PFSK-1 (cell line): ENCODE measurements at regions not wholly inside any gene's neighbourhood (a gene's known extent, or its start where the extent isn't known, plus 50 kb on each side); places are given as distances from the start of the nearest gene placed in this dataset.

ENCODE experiments used
- FOXP2 ChIP-seq: optimal IDR thresholded peaks from 2 replicates; pipeline ENCODE3; 2011; ENCODE audit warnings: borderline replicate concordance, control low read depth, inconsistent platforms; ENCODE audit not compliant: insufficient read depth; ENCODE audit errors: extremely low read length, extremely low read depth
- POLR2AphosphoS5 ChIP-seq: IDR thresholded peaks from 2 replicates; pipeline ENCODE4 v1.6.1; 2012; ENCODE audit warnings: low read depth, mild to moderate bottlenecking, control low read depth, low read length, moderate library complexity
- SIN3A ChIP-seq: IDR thresholded peaks from 2 replicates; pipeline ENCODE4 v1.6.1; 2012; ENCODE audit warnings: mild to moderate bottlenecking, low read length, moderate library complexity, borderline replicate concordance; ENCODE audit not compliant: insufficient read depth
- TAF1 ChIP-seq: IDR thresholded peaks from 2 replicates; pipeline ENCODE4 v1.6.1; 2012; ENCODE audit warnings: low read length, control low read depth, borderline replicate concordance; ENCODE audit not compliant: insufficient read depth
- TF ChIP-seq, protein P1 (sequence below), 2 experiments: IDR thresholded peaks; 2 replicates each; pipeline versions ENCODE4 v1.6.1 to v1.8.0; 2011 to 2012; ENCODE audit warnings: low read depth in 2 of 2, low read length in 2 of 2, control low read depth in 1 of 2, inconsistent platforms in 1 of 2, mild to moderate bottlenecking in 1 of 2, moderate library complexity in 1 of 2; ENCODE audit not compliant: insufficient read depth in 1 of 2

- TF ChIP-seq SIN3A (no peak), POLR2AphosphoS5 (no peak), TAF1 (no peak), FOXP2 (no peak)
- TF ChIP-seq, protein P1, sequence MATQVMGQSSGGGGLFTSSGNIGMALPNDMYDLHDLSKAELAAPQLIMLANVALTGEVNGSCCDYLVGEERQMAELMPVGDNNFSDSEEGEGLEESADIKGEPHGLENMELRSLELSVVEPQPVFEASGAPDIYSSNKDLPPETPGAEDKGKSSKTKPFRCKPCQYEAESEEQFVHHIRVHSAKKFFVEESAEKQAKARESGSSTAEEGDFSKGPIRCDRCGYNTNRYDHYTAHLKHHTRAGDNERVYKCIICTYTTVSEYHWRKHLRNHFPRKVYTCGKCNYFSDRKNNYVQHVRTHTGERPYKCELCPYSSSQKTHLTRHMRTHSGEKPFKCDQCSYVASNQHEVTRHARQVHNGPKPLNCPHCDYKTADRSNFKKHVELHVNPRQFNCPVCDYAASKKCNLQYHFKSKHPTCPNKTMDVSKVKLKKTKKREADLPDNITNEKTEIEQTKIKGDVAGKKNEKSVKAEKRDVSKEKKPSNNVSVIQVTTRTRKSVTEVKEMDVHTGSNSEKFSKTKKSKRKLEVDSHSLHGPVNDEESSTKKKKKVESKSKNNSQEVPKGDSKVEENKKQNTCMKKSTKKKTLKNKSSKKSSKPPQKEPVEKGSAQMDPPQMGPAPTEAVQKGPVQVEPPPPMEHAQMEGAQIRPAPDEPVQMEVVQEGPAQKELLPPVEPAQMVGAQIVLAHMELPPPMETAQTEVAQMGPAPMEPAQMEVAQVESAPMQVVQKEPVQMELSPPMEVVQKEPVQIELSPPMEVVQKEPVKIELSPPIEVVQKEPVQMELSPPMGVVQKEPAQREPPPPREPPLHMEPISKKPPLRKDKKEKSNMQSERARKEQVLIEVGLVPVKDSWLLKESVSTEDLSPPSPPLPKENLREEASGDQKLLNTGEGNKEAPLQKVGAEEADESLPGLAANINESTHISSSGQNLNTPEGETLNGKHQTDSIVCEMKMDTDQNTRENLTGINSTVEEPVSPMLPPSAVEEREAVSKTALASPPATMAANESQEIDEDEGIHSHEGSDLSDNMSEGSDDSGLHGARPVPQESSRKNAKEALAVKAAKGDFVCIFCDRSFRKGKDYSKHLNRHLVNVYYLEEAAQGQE (IDR thresholded peaks at IDR 0.05; ENCODE audit: insufficient read depth in 1 of 2, low read depth in 2 of 2, low read length in 2 of 2), result no peak
Measured at GRCh38 chr6:141598487-141598886, 534.2 kb upstream of the GJE1 start.
